ENCODE measurements at regions not wholly inside any gene's neighbourhood (a gene's known extent, or its start where the extent isn't known, plus 50 kb on each side); places are given as distances from the start of the nearest gene placed in this dataset.
"Not testable (repeated sequence)": the region's sequence is repeated elsewhere in the genome, so short reads cannot be mapped to it uniquely, and the experiment has no call there.

DNA sequence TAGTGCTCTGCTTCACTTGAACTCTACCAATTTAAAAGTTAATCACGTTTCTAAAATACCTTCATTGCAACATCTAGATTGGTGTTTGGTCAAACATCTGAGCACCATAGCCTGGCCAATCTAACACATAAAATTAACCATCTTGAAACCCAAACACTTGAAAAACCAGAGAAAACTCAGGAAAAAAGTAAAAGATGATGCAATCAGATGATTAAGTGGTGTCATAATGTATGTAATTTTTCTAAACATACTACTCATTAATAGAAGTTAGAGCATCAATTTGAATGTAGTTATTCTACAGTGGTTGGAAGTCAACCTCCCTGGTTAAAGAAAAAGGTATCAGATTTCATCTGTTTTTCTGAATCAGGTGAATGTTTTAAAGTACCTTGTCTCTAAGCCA, 228.6 kb upstream of the ID4 start:
- no peak for DNase-seq (ENCODE audit: low read depth)

DNA sequence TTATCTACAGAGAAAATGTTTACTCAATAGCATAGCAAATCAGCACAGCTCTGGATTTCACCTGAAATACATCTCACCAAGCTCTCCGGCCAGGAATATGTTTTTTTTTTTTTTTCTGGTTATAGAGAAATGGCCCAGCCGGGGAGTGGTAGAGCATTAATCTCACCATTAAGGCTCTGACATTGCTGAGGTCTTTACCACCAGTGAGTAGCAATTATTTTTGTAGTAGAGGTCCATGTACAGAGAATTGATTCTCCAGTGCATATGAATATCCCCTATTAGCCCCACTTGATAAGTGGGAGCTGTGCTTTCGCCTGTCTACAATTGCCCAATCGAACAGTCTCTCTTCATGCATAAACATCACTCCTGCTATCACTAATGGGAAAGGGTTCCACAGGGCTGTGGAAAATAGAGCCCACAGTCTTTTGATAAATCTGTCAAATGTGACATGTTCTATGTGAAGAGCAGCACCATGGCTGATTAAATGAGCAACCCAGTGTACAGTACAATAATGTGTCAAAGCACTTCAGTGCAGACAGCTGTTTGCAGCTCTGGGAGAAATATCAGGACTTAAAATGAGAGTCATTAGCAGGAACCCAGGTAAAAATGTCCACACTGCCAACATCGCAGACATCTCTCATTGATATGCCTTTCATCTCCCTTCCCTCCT, 227.1 kb upstream of the ID4 start:
- no peak for DNase-seq (ENCODE audit: low read depth)

DNA sequence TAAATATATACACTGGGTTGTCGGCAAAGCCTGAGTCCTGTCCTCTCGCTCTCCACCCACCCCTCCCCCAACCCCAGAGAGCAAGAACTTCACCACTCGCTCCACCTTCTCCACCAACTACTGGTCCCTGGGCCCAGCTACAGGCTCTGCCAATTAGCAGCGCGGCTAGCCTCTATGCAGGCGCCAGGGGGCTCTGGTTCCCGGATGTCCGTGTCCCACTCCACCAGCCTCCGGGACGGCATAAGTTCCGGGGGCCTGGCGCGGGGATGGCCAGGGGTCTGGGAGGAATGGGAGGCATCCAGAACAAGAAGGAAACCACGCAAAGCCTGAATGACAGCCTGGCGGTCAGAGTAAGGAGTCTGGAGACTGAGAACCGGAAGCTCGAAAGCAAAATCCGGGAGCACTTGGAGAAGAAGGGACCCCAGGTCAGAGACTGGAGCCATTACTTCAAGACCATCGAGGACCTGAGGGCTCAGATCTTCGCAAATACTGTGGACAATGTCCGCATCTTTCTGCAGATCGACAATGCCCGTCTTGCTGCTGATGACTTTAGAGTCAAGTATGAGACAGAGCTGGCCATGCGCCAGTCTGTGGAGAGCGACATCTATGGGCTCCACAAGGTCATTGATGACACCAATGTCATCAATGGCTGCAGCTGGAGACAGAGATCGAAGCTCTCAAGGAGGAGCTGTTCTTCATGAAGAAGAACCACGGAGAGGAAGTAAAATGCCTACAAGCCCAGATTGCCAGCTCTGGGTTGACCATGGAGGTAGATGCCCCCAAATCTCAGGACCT, 224.3 kb upstream of the ID4 start:
- not testable (repeated sequence) for DNase-seq (ENCODE audit: low read depth)

DNA sequence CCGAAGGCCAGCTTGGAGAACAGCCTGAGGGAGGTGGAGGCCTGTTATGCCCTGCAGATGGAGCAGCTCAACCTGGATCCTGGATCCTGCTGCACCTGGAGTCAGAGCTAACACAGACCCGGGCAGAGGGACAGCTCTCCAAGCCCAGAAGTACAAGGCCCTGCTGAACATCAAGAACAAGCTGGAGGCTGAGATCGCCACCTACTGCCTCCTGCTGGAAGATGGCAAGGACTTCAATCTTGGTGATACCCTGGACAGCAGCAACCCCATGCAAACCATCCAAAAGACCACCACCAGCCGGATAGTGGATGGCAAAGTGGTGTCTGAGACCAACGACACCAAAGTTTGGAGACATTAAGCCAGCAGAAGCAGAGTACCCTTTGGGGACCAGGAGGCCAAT, 223.5 kb upstream of the ID4 start:
- DNase-seq (ENCODE audit: low read depth), result no peak

DNA sequence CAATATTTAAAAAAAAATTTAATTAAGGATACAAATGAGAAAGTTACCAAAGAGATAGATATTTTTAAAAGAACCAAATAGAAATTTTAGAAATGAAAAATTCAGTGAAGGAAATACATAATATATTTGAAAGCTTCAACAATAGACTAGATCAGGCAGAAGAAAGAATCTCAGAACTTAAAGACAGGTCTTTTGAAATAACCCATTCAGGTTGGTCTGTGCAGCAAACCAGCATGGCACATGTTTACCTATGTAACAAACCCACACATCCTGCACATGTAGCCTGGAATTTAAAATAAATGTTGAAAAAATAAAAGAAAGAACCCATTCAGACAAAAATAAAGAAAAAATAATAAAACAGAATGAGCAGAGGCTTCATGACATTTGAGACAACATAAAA, 221.1 kb upstream of the ID4 start:
- DNase-seq (ENCODE audit: low read depth), result no peak

DNA sequence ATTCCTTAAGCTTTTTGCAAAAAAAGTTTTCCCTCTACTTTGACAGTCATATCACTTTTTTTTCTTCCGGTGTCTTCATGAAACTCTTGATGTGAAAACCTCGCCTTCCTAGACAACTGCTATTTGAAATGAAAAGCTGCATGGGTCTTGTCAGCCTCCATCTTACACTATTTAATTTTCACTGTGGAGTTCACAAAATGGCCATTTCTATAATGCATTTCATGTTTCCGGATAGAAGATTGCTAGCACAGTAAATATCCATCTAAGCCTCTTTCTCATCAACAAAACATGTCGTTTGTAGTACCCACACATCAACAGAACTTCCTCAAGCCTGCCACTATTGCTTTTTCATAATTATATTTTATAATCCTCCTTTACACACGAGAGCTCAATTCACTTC, 204.9 kb upstream of the ID4 start:
- no peak for DNase-seq (ENCODE audit: low read depth)

DNA sequence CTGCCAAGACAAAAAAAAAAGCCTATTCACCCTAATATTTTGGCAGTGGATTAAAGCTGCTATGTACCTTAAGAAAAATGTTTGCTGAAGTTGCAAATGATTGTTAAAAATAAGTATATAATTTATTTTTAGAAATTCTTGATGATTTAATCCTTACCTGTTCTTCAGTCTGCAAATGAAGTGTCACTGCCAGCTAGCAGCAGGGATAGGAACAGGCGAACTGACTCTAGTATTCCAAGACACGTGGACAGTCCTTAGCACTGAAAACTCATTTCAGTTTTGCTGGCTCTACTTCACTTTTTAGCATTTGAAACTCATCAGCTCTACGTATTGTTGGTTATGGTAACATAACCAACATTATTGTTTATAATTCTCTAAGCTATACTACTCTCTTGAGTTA, 204.4 kb upstream of the ID4 start:
- no peak for DNase-seq (ENCODE audit: low read depth)

DNA sequence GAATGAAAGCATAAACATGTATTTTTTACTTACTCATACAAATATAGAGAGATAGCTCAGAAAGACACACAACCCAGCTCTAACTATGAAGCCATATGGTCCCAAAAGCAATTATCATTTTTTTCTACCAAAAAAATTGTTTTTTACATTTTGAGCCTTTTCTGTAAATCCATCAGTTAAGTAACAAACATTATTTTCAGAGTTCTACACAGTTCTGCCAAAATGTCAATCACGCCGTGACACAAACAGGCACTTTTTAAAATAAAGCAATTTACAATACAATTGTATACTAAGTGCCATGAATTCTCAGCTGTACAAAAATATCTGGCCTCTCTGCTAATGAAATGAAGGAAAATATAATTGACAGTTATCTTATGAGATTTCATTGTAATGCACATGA, 201.4 kb upstream of the ID4 start:
- no peak for DNase-seq (ENCODE audit: low read depth)

DNA sequence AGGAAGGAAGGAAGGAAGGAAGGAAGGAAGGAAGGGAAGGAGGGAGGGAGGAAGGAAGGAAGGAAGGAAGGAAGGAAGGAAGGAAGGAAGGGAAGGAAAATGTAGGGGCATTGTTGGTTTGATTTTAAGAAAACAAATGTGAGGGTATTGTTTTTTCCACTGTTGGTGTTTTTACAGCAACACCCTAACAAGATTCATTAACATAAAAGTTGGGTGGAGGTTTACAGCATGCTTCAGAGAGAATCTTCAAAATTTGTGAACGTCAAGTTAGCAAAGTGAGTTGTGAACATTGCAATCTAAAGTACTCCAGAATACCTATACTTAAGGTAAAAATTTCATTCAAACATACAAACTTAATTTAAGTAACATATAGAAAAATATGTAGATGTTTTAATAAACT, 200.2 kb upstream of the ID4 start:
- DNase-seq (ENCODE audit: low read depth), result no peak

DNA sequence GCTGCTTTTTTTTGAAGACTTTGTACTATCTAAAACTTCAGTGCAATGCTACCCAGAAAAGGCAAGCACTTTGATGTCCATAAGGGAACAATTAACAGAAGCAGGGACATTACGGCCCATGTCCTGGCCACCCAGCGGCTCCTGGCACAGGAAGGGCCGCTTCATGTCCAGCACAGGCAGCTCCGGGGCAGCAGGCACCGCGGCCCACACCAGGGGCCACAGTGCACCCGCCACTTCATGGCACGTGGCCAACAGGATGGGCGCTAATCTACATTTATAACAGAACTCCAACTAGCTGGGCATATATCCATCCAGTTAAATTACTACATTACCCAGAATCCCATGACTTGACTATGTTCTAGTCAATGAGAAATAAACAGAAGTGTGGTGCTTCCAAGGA, 198.2 kb upstream of the ID4 start:
- DNase-seq (ENCODE audit: low read depth), result no peak

DNA sequence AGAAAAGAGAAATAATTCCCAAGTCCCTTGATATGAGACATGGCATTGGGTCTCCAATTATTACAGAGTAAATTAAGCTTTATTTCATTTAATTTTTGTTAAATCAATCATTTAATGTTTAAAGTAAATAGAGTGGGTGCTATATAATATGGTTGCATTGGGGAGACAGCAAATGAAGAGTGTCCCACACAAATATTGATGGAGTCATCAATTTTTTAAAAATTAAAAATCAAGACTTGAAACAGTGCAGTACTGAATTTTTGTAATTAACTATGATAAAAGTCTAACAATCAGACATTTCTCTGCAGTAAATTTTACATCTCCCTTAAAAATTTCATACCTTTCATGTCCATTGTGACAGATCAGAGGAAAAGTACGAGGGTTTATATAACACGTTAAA, 193.9 kb upstream of the ID4 start:
- no peak for DNase-seq (ENCODE audit: low read depth)

DNA sequence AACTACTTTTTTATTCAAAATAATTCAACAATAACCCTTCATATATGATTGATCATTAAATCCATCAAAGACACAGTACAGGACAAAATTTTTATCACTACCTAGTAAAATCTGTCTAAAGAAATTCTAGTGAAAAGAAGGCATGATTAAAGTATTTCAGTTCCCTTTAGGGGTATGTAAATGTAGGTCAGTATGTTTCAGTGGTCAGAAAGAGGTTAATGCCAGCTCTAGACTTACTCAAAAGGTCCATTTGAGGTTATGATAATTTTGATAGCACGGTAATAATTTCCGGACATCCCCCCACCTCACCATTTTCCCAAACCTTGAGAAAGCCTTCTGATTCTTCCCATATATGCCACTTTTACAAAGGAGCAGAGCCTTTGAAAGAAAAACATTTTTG, 193.5 kb upstream of the ID4 start:
- no peak for DNase-seq (ENCODE audit: low read depth)

DNA sequence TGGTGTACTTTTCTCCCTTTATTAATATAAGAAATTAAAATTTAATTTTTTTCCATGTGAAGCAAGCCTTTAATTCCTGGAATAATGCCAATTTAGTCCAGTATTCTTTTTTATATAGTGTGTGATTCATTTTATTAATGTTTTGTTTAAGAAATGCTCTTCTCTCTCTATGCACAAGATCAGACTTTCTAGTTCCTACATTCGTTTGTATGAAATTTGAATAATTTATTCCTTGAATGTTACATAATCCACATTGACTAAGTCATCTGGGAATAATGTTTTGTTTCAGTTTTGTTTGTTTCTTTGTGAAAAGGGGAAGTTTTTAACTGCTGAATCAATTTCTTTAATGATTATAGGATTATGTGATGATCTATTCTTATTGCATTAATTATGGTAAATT, 181.4 kb upstream of the ID4 start:
- no peak for DNase-seq (ENCODE audit: low read depth)

DNA sequence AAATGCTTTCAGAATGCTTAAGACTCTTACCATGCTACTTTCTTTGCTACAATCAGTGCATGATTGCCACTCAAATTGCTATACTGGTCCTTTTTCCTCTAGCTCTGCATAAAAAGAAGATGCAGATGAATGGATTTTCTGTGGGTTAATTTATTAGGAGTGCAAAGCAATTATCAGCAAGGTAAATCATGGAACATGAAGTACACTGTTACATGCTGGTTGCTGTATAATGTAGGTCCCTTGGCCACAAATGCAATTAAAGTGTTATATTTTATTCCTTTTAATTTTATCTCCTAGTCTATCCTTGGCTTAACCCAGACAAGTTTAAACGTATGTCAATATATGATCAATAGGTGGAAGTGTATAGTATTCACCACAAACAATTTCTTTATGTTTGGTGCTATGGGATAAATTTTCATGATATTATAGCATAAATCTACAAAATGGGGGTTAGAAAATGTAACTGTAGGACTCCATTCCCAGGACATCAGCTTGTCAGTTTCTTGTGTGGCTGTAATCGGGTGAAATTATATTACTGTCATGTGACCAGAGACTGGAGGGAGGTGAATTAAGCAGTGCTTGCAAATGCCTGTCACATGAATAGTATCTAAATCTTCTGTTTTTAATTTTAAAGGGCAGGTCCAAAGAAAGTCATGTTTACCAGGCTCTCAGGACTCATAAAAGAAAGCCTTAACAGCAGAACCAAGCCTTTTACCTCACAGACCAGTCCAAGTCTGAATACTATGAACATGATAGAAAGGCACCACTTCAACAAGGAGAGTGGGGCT, 176.9 kb upstream of the ID4 start:
- DNase-seq (ENCODE audit: low read depth), result no peak

DNA sequence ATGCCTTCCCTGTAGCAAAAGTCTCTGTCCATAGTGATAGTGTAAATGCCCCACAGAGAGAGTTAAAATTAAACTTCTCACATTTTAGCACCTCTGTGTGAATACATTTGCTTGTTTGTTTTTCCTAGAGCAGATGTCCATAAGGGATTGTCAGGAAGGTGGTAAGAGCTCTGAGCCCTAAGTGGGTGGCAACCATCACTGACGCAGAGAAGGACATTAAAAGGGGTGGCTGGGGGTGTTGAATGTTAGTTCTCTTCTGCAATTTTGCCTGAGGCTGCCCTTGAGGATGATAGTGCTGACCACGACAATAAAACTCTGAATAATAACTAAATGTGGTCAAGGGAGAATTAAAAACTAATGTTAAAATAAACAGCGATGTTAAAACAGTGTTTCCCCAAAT, 174.3 kb upstream of the ID4 start:
- no peak for DNase-seq (ENCODE audit: low read depth)

DNA sequence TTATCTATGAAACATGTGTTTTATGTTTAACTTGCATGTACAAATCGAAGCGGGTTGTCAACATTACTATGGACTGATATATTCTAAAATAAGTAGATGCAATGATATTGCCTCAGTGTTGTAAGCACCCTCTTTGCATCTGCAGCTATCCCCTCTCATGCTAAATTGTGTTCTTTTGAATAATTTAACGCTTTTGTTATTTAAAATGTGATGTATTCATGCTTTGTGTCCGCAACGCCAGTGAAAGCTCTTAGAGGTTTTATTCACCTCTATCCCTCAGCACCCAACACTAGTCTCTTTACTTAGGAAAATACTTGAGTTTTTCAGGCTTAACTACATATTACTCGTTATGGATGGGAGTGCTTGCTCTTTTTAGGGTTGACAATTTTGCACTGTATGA, 173.7 kb upstream of the ID4 start:
- DNase-seq (ENCODE audit: low read depth), result no peak

DNA sequence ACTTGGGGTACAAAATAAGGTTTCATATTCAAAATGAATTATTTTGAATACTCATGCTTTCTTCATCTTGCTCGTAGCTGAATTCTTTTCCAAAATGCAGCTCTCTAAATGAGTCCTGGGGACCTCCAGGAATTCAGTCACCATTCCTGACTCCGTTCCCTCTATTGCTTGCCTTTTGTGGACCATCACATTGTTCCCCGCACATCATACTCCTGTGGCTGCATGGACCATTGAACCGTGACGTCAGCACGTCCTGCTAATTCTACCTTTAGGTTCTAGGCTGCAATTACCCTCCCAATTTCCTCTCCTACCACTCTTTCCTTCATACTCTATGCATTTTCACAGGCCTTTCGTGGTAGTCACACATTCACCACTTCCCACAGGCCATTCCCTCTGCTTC, 173.1 kb upstream of the ID4 start:
- no peak for DNase-seq (ENCODE audit: low read depth)

DNA sequence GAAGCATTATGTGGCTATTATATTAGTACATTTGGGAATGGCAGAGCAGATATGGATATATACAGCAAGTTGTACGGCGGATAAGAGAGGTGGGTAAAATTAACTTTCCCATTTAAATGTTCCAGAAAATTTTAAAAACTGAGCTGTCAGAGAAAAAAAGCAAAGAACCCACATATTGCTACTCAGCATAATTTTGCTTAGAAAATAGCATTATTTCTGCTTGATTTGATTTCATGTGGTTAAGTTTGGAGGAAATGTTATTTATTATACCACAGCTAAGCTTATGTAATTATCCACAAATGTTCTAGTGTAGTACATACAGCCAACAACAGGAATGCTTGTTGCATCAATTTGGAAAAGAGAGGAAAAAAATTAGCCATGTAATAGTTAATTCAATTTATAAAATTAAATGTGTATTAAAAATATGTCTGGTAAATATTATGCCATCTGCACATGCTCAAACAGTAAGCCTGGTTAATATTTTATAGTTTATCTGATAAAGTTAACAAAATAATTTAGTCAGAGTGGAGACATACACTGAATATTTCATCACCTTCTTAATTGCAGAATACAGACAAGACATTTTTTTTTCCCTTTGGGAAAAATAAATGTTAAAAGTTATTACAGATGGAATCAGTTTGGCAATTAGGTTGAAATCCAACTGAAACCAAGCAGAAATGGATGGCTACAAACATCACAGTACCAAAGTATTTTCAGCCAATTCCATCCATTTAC, 172.1 kb upstream of the ID4 start:
- DNase-seq (ENCODE audit: low read depth), result no peak

DNA sequence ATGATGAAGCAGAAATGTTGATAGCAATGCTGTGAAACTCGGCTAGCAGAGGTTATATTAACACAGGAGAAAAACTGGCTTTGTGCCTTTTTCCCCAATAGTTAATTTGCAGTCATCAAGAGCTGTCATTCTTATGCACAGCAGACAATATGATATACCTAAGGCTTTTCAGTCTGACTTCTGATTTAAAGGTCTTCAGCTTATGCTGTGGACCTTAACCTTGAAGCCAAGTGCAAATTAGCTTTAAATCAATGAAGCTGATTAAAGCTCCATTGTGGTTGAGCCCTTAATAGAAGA, 171.6 kb upstream of the ID4 start:
- no peak for DNase-seq (ENCODE audit: low read depth)

DNA sequence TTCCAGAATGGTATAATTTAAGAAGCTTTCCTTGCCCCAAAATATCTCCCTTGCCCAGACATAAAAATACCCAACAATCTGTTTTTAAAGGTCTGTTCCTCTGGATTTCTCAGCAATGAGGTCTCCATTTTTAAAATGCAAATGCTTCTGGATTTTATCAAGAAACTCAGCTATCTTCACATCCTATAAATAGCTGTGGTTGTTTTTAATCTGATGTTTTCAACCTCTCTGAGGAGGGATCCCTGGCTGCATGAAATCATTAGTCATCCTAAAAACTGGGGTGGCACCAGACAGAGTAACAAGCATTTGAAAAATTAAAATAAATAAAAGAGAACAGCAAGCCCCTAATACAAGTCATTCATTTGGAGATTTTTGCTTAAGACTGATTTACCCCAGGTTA, 168.5 kb upstream of the ID4 start:
- DNase-seq (ENCODE audit: low read depth), result no peak

DNA sequence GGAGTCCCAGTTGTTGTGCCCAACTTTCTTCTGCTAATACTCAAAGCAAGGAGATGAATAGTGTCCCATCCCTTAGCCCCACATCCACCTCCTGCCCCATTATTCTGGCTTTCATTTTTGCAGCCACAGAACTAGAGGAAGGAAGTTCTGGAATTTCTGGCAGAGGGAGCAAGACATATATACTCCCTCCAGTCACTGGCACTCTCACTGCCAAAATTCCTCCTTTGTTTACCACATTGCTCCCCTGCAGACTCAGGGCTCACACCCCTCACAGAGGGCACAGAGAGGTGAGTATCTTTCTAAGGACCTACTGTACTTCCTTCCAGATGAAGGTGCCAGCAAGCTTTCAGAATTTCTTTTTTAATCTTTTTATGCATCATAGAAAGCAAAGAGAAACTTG, 168.0 kb upstream of the ID4 start:
- DNase-seq (ENCODE audit: low read depth), result no peak

DNA sequence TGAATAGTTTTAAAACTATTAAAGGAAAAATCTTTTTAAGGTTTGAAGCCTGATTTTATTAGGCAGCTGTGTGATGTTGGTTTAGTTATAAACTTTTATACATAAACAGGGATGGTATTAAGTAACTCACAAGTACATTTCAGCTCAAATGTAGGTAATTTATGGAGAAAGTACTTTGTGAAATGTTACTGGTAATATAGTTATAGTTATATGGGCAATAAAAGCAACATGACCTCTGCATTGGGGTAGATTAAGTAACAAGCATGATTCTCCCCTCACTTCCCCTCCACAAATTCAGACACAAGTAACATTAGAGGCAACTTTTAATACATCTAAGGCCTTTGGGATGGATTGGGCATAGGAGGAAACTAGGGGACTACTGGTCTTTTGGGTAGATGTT, 154.3 kb upstream of the ID4 start:
- no peak for DNase-seq (ENCODE audit: low read depth)
